H1 (cell line): ENCODE measurements at regions not wholly inside any gene's neighbourhood (a gene's known extent, or its start where the extent isn't known, plus 50 kb on each side); places are given as distances from the start of the nearest gene placed in this dataset.

ENCODE experiments used
- CTCF ChIA-PET: fragments of 300-600 bp; sonication (Branson Sonifier 250); formaldehyde crosslinking; loops from one replicate; lab custom pipeline; 2021; ENCODE audit not compliant: partially characterized antibody; lab: Charles Lee
- POLR2A ChIA-PET: fragments of 300-600 bp; sonication (Branson Sonifier 250); formaldehyde crosslinking; loops from one replicate; lab custom pipeline; 2021; ENCODE audit warnings: inconsistent platforms; ENCODE audit not compliant: partially characterized antibody; lab: Charles Lee
- DNase-seq, 2 experiments: peaks; one replicate each; pipeline versions ENCODE4 v3.0.0 to v3.0.0-alpha.2; 2010 to 2022; ENCODE audit warnings: low spot score in 2 of 2, low read depth in 1 of 2, mixed read lengths in 1 of 2
- FAIRE-seq: peaks from 2 replicates; lab custom pipeline; 2011; peaks lifted over from hg19 to GRCh38; lab: Jason Lieb, UNC
- H2AFZ ChIP-seq: 2 replicates; pipeline ENCODE4 v1.8.1; 2012; ENCODE audit warnings: low read length, inconsistent platforms
- H2AK5ac ChIP-seq: 2 replicates; pipeline ENCODE4 v1.6.1; 2013; ENCODE audit warnings: low read depth, low read length
- H2BK120ac ChIP-seq: replicated peaks from 2 replicates; pipeline ENCODE3; 2013; ENCODE audit warnings: low read depth, low read length, inconsistent platforms
- H2BK12ac ChIP-seq: 2 replicates; pipeline ENCODE4 v1.6.1; 2013; ENCODE audit warnings: low read depth, low read length
- H2BK15ac ChIP-seq: 2 replicates; pipeline ENCODE4 v1.6.1; 2013; ENCODE audit warnings: low read length
- H2BK20ac ChIP-seq: 2 replicates; pipeline ENCODE4 v1.6.1; 2013; ENCODE audit warnings: low read length
- H2BK5ac ChIP-seq: 2 replicates; pipeline ENCODE4 v1.6.1; 2013; ENCODE audit warnings: low read depth, low read length
- H3K14ac ChIP-seq: 2 replicates; pipeline ENCODE4 v1.6.1; 2013; ENCODE audit warnings: inconsistent platforms; ENCODE audit not compliant: insufficient read length
- H3K18ac ChIP-seq: 2 replicates; pipeline ENCODE4 v1.6.1; 2013; ENCODE audit warnings: low read length; ENCODE audit errors: extremely low read depth
- H3K23ac ChIP-seq: 2 replicates; pipeline ENCODE4 v1.6.1; 2013; ENCODE audit warnings: inconsistent platforms; ENCODE audit not compliant: insufficient read length
- H3K23me2 ChIP-seq: 2 replicates; pipeline ENCODE4 v1.6.1; 2013; ENCODE audit warnings: low read depth, low read length
- H3K27ac ChIP-seq: 2 replicates; pipeline ENCODE4 v1.6.1; 2011; ENCODE audit warnings: low read depth, low read length, inconsistent platforms
- H3K27me3 ChIP-seq, 4 experiments: replicated peaks in 1 of 4; 1 replicate in 1 of 4; 2 replicates in 3 of 4; pipeline versions ENCODE4 v1.6.1 to v1.8.1; 2011 to 2013; ENCODE audit warnings: low read length in 3 of 4, mild to moderate bottlenecking in 3 of 4, inconsistent platforms in 2 of 4, mixed read lengths in 2 of 4, moderate library complexity in 1 of 4; ENCODE audit not compliant: control insufficient read depth in 3 of 4, insufficient read depth in 3 of 4; ENCODE audit errors: extremely low read depth in 1 of 4
- H3K36me3 ChIP-seq, 4 experiments: 2 replicates each; pipeline versions ENCODE4 v1.6.1 to v1.8.1; 2011 to 2013; ENCODE audit warnings: mild to moderate bottlenecking in 4 of 4, low read length in 3 of 4, moderate library complexity in 2 of 4, control low read depth in 1 of 4, inconsistent platforms in 1 of 4; ENCODE audit not compliant: insufficient read depth in 4 of 4, control insufficient read depth in 2 of 4
- H3K4ac ChIP-seq: replicated peaks from 2 replicates; pipeline ENCODE3; 2013; ENCODE audit warnings: low read length, low read depth, mixed read lengths, inconsistent platforms; ENCODE audit not compliant: insufficient read length
- H3K4me1 ChIP-seq, 4 experiments: replicated peaks in 1 of 4; 1 replicate in 1 of 4; 2 replicates in 3 of 4; pipeline versions ENCODE4 v1.6.1 to v1.8.1; 2011 to 2013; ENCODE audit warnings: low read length in 3 of 4, inconsistent platforms in 2 of 4, mixed read lengths in 1 of 4; ENCODE audit not compliant: insufficient read depth in 4 of 4, control insufficient read depth in 3 of 4
- H3K4me2 ChIP-seq, 2 experiments: 2 replicates each; pipeline versions ENCODE4 v1.6.1 to v1.8.1; 2011 to 2013; ENCODE audit warnings: low read depth in 2 of 2, low read length in 2 of 2, control low read depth in 1 of 2, inconsistent platforms in 1 of 2, mild to moderate bottlenecking in 1 of 2; ENCODE audit not compliant: insufficient read depth in 1 of 2
- H3K4me3 ChIP-seq, 4 experiments: fragments of 200-600, 300-600 bp in 1 of 4; sonication (generic), shearing (Covaris generic), sonication (Bioruptor Twin) in 1 of 4; 2 replicates each; pipeline versions ENCODE4 v1.5.1 to v1.8.1; 2011 to 2016; ENCODE audit warnings: low read length in 4 of 4, low read depth in 3 of 4, control low read depth in 2 of 4, inconsistent platforms in 2 of 4, mild to moderate bottlenecking in 2 of 4, mixed read lengths in 1 of 4, moderate library complexity in 1 of 4; ENCODE audit not compliant: insufficient read depth in 2 of 4; ENCODE audit errors: extremely low read depth in 1 of 4
- H3K56ac ChIP-seq: replicated peaks from 2 replicates; pipeline ENCODE3; 2013; ENCODE audit warnings: low read depth, mild to moderate bottlenecking, mixed read lengths, low read length, inconsistent platforms; ENCODE audit not compliant: insufficient read length
- H3K79me1 ChIP-seq: 2 replicates; pipeline ENCODE4 v1.6.1; 2013; ENCODE audit warnings: low read depth, low read length, control low read depth
- H3K79me2 ChIP-seq, 2 experiments: 2 replicates each; pipeline versions ENCODE4 v1.6.1 to v1.8.1; 2012 to 2013; ENCODE audit warnings: low read length in 2 of 2, mild to moderate bottlenecking in 2 of 2, inconsistent platforms in 1 of 2; ENCODE audit not compliant: insufficient read depth in 2 of 2, control insufficient read depth in 1 of 2
- H3K9ac ChIP-seq, 4 experiments: replicated peaks in 1 of 4; 1 replicate in 1 of 4; 2 replicates in 3 of 4; pipeline versions ENCODE4 v1.6.1 to v1.8.1; 2011 to 2013; ENCODE audit warnings: low read depth in 3 of 4, low read length in 3 of 4, control low read depth in 2 of 4, mild to moderate bottlenecking in 2 of 4, moderate library complexity in 2 of 4, inconsistent platforms in 1 of 4; ENCODE audit errors: extremely low read depth in 1 of 4
- H3K9me3 ChIP-seq, 2 experiments: 2 replicates each; pipeline versions ENCODE4 v1.6.1 to v1.8.1; 2012 to 2013; ENCODE audit warnings: mild to moderate bottlenecking in 2 of 2, moderate library complexity in 2 of 2, control low read depth in 1 of 2, inconsistent platforms in 1 of 2, low read depth in 1 of 2, low read length in 1 of 2, mixed read lengths in 1 of 2; ENCODE audit not compliant: insufficient read depth in 2 of 2
- H4K20me1 ChIP-seq, 2 experiments: replicated peaks in 1 of 2; 2 replicates each; pipeline versions ENCODE3 to v1.8.1; 2011 to 2013; ENCODE audit warnings: inconsistent platforms in 2 of 2, low read length in 2 of 2, mild to moderate bottlenecking in 1 of 2; ENCODE audit not compliant: insufficient read depth in 2 of 2, control insufficient read depth in 1 of 2
- H4K5ac ChIP-seq: 2 replicates; pipeline ENCODE4 v1.6.1; 2013; ENCODE audit warnings: low read length, low read depth, mixed read lengths, inconsistent platforms; ENCODE audit not compliant: insufficient read length
- H4K8ac ChIP-seq: 2 replicates; pipeline ENCODE4 v1.8.0; 2013; ENCODE audit warnings: mild to moderate bottlenecking, moderate library complexity, low read length, inconsistent platforms; ENCODE audit not compliant: insufficient read depth; ENCODE audit errors: extremely low read depth
- H4K91ac ChIP-seq: replicated peaks from 2 replicates; pipeline ENCODE3; 2013; ENCODE audit warnings: low read length, mixed read lengths, inconsistent platforms; ENCODE audit not compliant: insufficient read length
- EGR1 ChIP-seq: IDR thresholded peaks from 2 replicates; pipeline ENCODE4 v1.6.1; 2011; ENCODE audit warnings: low read depth, low read length, borderline replicate concordance
- EZH2 ChIP-seq: fragments of 200-600 bp; sonication (generic); IDR thresholded peaks from 2 replicates; pipeline ENCODE4 v1.7.1; 2012; ENCODE audit warnings: low read depth, mild to moderate bottlenecking, moderate library complexity, low read length, inconsistent platforms; ENCODE audit not compliant: severe bottlenecking
- HDAC6 ChIP-seq: IDR thresholded peaks from one replicate; pipeline ENCODE4 v1.7.1; 2012; ENCODE audit warnings: low read depth, mild to moderate bottlenecking, inconsistent platforms, low read length, moderate library complexity
- JUND ChIP-seq: IDR thresholded peaks from 2 replicates; pipeline ENCODE4 v1.6.1; 2011; ENCODE audit warnings: mild to moderate bottlenecking, improper control_type of control experiment, low read length
- KDM4A ChIP-seq: IDR thresholded peaks from one replicate; pipeline ENCODE4 v1.7.1; 2012; ENCODE audit warnings: low read depth, mild to moderate bottlenecking, moderate library complexity, low read length, inconsistent platforms; ENCODE audit not compliant: severe bottlenecking
- PHF8 ChIP-seq: fragments of 200-600 bp; sonication (generic); conservative IDR thresholded peaks from 2 replicates; pipeline ENCODE4 v1.7.1; 2012; ENCODE audit warnings: low read depth, mild to moderate bottlenecking, inconsistent platforms, low read length, moderate library complexity
- RNF2 ChIP-seq: fragments of 200-900, 300-1000 bp; sonication (generic); IDR thresholded peaks from 2 replicates; pipeline ENCODE4 v1.7.1; 2016; ENCODE audit warnings: borderline replicate concordance, low read depth, mild to moderate bottlenecking, antibody characterized with exemption, low read length; ENCODE audit not compliant: poor library complexity, severe bottlenecking; ENCODE audit errors: missing control alignments
- RXRA ChIP-seq: IDR thresholded peaks from 2 replicates; pipeline ENCODE4 v1.6.1; 2011; ENCODE audit warnings: low read depth, mild to moderate bottlenecking, low read length, moderate library complexity; ENCODE audit not compliant: insufficient read depth
- ZNF274 ChIP-seq: IDR thresholded peaks from 2 replicates; pipeline ENCODE4 v1.7.0; 2012; ENCODE audit warnings: low read length, borderline replicate concordance; ENCODE audit errors: extremely low read depth
- WGBS, 2 experiments: shearing (Covaris generic) in 1 of 2; methylation state at CpG; one replicate each; pipeline versions ENCODE4 v1.1.6 to v1.1.7; 2013 to 2015; ENCODE audit warnings: low lambda C conversion rate in 2 of 2, mixed read lengths in 2 of 2, inconsistent platforms in 1 of 2, low coverage in 1 of 2, missing lambda C conversion rate in 1 of 2; ENCODE audit not compliant: insufficient replicate concordance in 2 of 2, insufficient coverage in 1 of 2, insufficient read length in 1 of 2; ENCODE audit errors: extremely low coverage in 1 of 2, missing lambda C conversion rate in 1 of 2; 5-methylcytosine and 5-hydroxymethylcytosine counted together
- TF ChIP-seq, protein P1 (sequence below): IDR thresholded peaks from 2 replicates; pipeline ENCODE4 v1.6.1; 2012; ENCODE audit warnings: low read length, inconsistent platforms

- no peaks in the 10 kb centered on the region for H3K27me3 ChIP-seq
- no peaks in the 10 kb centered on the region for H3K36me3 ChIP-seq
- H4K5ac ChIP-seq: no peak overlapping the region
- H2BK15ac ChIP-seq: no peak overlapping the region
- ChIA-PET POLR2A (no interaction called here), CTCF (interaction anchor here (0.8 kb wide), 1 partner anchor 14 kb away, joined by 3 read pairs; no protein-coding TSS in a partner anchor)
- H3K27ac ChIP-seq: no peak overlapping the region
- H2BK20ac ChIP-seq: no peak overlapping the region
- H3K4ac ChIP-seq: no peak overlapping the region
- no peak overlapping the region for H3K4me3 ChIP-seq
- H3K18ac ChIP-seq: no peak overlapping the region
- H3K9me3 ChIP-seq: no peaks in the 10 kb centered on the region
- no peak overlapping the region for H3K9ac ChIP-seq
- no peaks in the 10 kb centered on the region for H3K23me2 ChIP-seq
- no peaks in the 10 kb centered on the region for H3K79me2 ChIP-seq
- H3K79me1 ChIP-seq: no peaks in the 10 kb centered on the region
- no peak overlapping the region for H2BK12ac ChIP-seq
- no peak overlapping the region for H3K14ac ChIP-seq
- 87% methylated on average over 6 of the region's 6 CpGs; no CpG with 5 or more reads in 1 of the 2 experiments for WGBS, 2 experiments
- H2AK5ac ChIP-seq: no peak overlapping the region
- H2BK120ac ChIP-seq: no peak overlapping the region
- no peak for FAIRE-seq
- H4K8ac ChIP-seq: no peak overlapping the region
- H3K4me2 ChIP-seq: no peak overlapping the region
- H3K56ac ChIP-seq: no peak overlapping the region
- H2AFZ ChIP-seq: no peak overlapping the region
- no peak overlapping the region for H2BK5ac ChIP-seq
- no peak for DNase-seq
- H3K23ac ChIP-seq: no peak overlapping the region
- H4K91ac ChIP-seq: no peak overlapping the region
- H4K20me1 ChIP-seq: no peaks in the 10 kb centered on the region
- H3K4me1 ChIP-seq: no peaks in the 10 kb centered on the region; a peak in 1 of 7 replicates
- TF ChIP-seq JUND (no peak), HDAC6 (no peak), KDM4A (no peak), EZH2 (no peak), ZNF274 (no peak), RNF2 (no peak), RXRA (no peak), PHF8 (no peak), EGR1 (no peak)
- TF ChIP-seq, protein P1, sequence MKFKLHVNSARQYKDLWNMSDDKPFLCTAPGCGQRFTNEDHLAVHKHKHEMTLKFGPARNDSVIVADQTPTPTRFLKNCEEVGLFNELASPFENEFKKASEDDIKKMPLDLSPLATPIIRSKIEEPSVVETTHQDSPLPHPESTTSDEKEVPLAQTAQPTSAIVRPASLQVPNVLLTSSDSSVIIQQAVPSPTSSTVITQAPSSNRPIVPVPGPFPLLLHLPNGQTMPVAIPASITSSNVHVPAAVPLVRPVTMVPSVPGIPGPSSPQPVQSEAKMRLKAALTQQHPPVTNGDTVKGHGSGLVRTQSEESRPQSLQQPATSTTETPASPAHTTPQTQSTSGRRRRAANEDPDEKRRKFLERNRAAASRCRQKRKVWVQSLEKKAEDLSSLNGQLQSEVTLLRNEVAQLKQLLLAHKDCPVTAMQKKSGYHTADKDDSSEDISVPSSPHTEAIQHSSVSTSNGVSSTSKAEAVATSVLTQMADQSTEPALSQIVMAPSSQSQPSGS: no peak
These were observed 142.0 kb downstream of the COL6A3 start for GRCh38 chr2:237271698-237272652.
